IMR-90 (cell line): ENCODE measurements at regions not wholly inside any gene's neighbourhood (a gene's known extent, or its start where the extent isn't known, plus 50 kb on each side); places are given as distances from the start of the nearest gene placed in this dataset.

Experiments used
- BHLHE40 ChIP-seq: fragments of 150-350 bp; IDR thresholded peaks from 2 replicates; pipeline ENCODE4 v1.6.1; 2016; ENCODE audit warnings: mild to moderate bottlenecking, low read depth, low read length
- CEBPB ChIP-seq: IDR thresholded peaks from 2 replicates; pipeline ENCODE4 v1.6.1; 2012; ENCODE audit warnings: low read depth, low read length, improper control_type of control experiment
- CTCF ChIP-seq: conservative IDR thresholded peaks from 2 replicates; pipeline ENCODE4 v1.5.1; 2012; ENCODE audit warnings: mild to moderate bottlenecking, low read depth, low read length, improper control_type of control experiment
- MAFK ChIP-seq: IDR thresholded peaks from 2 replicates; pipeline ENCODE4 v1.6.1; 2012; ENCODE audit warnings: low read depth, low read length, improper control_type of control experiment
- MAZ ChIP-seq: IDR thresholded peaks from 2 replicates; pipeline ENCODE4 v1.6.1; 2012; ENCODE audit warnings: low read depth, mild to moderate bottlenecking, low read length, improper control_type of control experiment, moderate library complexity, borderline replicate concordance
- MXI1 ChIP-seq: IDR thresholded peaks from 2 replicates; pipeline ENCODE4 v1.6.1; 2012; ENCODE audit warnings: low read depth, mild to moderate bottlenecking, low read length, moderate library complexity, borderline replicate concordance
- POLR2A ChIP-seq: IDR thresholded peaks from 2 replicates; pipeline ENCODE4 v1.6.1; 2012; ENCODE audit warnings: mild to moderate bottlenecking, low read depth, low read length
- RAD21 ChIP-seq: IDR thresholded peaks from 2 replicates; pipeline ENCODE4 v1.6.1; 2012; ENCODE audit warnings: low read length, improper control_type of control experiment
- RCOR1 ChIP-seq: IDR thresholded peaks from 2 replicates; pipeline ENCODE4 v1.6.1; 2012; ENCODE audit warnings: mild to moderate bottlenecking, low read length, improper control_type of control experiment; ENCODE audit not compliant: insufficient replicate concordance
- RFX5 ChIP-seq: IDR thresholded peaks from 2 replicates; pipeline ENCODE4 v1.8.0; 2012; ENCODE audit warnings: low read depth, mild to moderate bottlenecking, low read length, moderate library complexity
- SMC3 ChIP-seq: fragments of 150-350 bp; IDR thresholded peaks from 2 replicates; pipeline ENCODE4 v1.6.1; 2016; ENCODE audit warnings: low read depth, mild to moderate bottlenecking, antibody characterized with exemption, low read length, moderate library complexity
- TF ChIP-seq, protein P1 (sequence below): fragments of 150-350 bp; IDR thresholded peaks from 2 replicates; pipeline ENCODE4 v1.6.1; 2016; ENCODE audit warnings: low read depth, mild to moderate bottlenecking, low read length, moderate library complexity, borderline replicate concordance

DNA sequence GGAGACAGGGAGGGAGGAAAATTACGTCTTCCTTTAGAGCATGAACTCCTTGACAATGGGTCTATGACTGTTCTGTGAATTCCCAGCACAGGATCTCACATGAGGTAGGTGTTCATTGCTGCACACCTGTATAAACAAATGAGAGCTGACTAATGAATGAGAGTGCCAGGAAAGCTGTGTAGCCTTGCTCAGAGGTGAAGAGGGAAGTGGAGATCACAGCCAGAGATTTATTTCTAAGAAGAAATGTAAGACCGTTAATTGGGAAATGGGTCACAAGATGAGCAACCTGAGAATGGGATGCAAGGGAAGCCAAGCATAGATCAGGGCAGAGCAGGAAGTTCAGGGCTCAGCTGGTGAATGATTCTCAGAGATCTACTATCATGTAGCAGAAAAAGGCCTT, 295.1 kb downstream of the CDK5RAP2 start:
- TF ChIP-seq CTCF (no peak), RCOR1 (no peak), CEBPB (no peak), POLR2A (no peak), SMC3 (no peak), BHLHE40 (no peak), RFX5 (no peak), MAFK (no peak), MXI1 (no peak), RAD21 (no peak), MAZ (no peak)
- TF ChIP-seq, protein P1, sequence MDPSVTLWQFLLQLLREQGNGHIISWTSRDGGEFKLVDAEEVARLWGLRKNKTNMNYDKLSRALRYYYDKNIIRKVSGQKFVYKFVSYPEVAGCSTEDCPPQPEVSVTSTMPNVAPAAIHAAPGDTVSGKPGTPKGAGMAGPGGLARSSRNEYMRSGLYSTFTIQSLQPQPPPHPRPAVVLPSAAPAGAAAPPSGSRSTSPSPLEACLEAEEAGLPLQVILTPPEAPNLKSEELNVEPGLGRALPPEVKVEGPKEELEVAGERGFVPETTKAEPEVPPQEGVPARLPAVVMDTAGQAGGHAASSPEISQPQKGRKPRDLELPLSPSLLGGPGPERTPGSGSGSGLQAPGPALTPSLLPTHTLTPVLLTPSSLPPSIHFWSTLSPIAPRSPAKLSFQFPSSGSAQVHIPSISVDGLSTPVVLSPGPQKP, result no peak
